ENCODE measurements at regions not wholly inside any gene's neighbourhood (a gene's known extent, or its start where the extent isn't known, plus 50 kb on each side); places are given as distances from the start of the nearest gene placed in this dataset.

DNA sequence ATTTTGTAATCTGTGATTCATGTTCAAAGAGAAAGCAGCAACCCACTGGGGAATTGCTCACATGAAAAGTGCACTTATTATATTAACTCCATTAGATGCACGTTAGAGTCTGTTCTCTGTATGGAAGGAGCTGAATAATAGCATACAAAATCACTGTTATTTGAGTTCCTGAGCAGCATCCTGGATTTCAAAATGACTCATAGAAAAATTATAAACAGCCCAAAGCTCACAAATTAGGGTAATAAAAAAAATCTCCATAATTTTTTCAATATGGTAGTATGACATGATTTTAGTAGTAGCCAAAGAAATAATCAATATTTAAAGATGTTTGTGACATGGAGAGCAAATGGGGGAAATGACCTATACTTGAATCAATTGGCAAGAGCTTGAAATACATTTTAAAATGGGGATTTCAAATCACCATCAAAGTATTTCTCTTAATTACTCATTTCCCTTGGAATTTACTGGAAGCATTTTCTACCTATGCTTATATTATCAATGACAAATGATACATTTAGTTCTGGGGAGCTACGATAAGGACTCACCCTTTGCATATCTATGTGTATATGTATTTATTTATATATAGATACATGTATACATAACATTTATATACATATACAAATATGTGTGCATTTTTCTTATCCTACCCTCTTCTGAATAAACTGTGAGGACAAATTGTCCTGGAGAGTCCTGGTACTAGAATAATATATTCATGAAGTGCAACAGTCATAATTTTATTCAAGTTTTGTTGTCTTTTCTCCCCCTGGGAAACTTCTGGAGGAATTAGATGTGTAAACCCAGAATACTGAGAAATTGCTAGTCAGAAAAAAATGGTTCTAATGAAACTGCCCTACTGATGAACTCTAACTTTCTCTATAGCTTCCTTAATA lies 116.3 kb downstream of the RPL22L1 start:
- Histone ChIP-seq H3K79me2 (ENCODE audit: control insufficient read depth, insufficient read depth, low read length) (no peaks in the 10 kb centered on the region), H3K36me3 (ENCODE audit: control insufficient read depth, insufficient read depth, low read length) (no peaks in the 10 kb centered on the region), H3K4me2 (ENCODE audit: insufficient read depth, low read length) (no peak overlapping the region), H3K9me3 (replicated peaks; ENCODE audit: control insufficient read depth, insufficient read depth, low read depth, low read length) (no peaks in the 10 kb centered on the region), H3K4me1 (replicated peaks in 1 of 2; ENCODE audit: control insufficient read depth in 2 of 2, insufficient read depth in 2 of 2, low read length in 2 of 2) (peaks cover 0 to 26% of the 10 kb centered on the region in 2 experiments; a peak in 4 of 5 replicates), H3K9ac (ENCODE audit: insufficient read depth in 1 of 2, low read depth in 2 of 2, low read length in 2 of 2) (no peak overlapping the region), H3K4me3 (no peak overlapping the region), H3K9me1 (ENCODE audit: control insufficient read depth, insufficient read depth, low read length) (no peaks in the 10 kb centered on the region), H3K27ac (ENCODE audit: extremely low read depth, low read depth, low read length) (no peak overlapping the region), H3K27me3 (ENCODE audit: control insufficient read depth in 2 of 2, insufficient read depth in 2 of 2, low read length in 2 of 2) (no peaks in the 10 kb centered on the region), H2AFZ (ENCODE audit: low read depth, low read length) (no peak overlapping the region), H4K20me1 (replicated peaks; ENCODE audit: control insufficient read depth, insufficient read depth, low read length) (no peaks in the 10 kb centered on the region)
- no peak for DNase-seq (ENCODE audit: extremely low read depth in 1 of 4, low spot score in 3 of 4)
- POLR2A ChIA-PET: interaction anchor here (2.3 kb wide), 1 partner anchor 12 kb away, joined by 8 read pairs; no protein-coding TSS in a partner anchor
- TF ChIP-seq DNMT1 (IDR thresholded peaks at IDR 0.05) (no peak), TBL1XR1 (IDR thresholded peaks at IDR 0.05; ENCODE audit: low read length in 2 of 2) (no peak), OTX1 (CRISPR knock-in tag; IDR thresholded peaks at IDR 0.05) (no peak), POLR3A (IDR thresholded peaks at IDR 0.05; ENCODE audit: borderline replicate concordance, extremely low read depth, insufficient read depth, insufficient read length) (no peak), ZNF239 (CRISPR knock-in tag; IDR thresholded peaks at IDR 0.05) (no peak), ELF1 (tag; IDR thresholded peaks at IDR 0.05) (no peak), RB1 (IDR thresholded peaks at IDR 0.05; ENCODE audit: low read depth) (no peak), CHD4 (IDR thresholded peaks at IDR 0.05; ENCODE audit: insufficient read depth, insufficient replicate concordance, low read depth, low read length, poor library complexity, severe bottlenecking) (no peak), DIDO1 (tag; IDR thresholded peaks at IDR 0.05; ENCODE audit: low read depth) (no peak), HNRNPH1 (optimal IDR thresholded peaks at IDR 0.05; ENCODE audit: low read depth, low read length) (no peak), MYNN (IDR thresholded peaks at IDR 0.05) (no peak), MYNN (CRISPR knock-in tag; IDR thresholded peaks at IDR 0.05) (no peak), TAF7 (tag; IDR thresholded peaks at IDR 0.05) (no peak)
- TF ChIP-seq, protein P1, sequence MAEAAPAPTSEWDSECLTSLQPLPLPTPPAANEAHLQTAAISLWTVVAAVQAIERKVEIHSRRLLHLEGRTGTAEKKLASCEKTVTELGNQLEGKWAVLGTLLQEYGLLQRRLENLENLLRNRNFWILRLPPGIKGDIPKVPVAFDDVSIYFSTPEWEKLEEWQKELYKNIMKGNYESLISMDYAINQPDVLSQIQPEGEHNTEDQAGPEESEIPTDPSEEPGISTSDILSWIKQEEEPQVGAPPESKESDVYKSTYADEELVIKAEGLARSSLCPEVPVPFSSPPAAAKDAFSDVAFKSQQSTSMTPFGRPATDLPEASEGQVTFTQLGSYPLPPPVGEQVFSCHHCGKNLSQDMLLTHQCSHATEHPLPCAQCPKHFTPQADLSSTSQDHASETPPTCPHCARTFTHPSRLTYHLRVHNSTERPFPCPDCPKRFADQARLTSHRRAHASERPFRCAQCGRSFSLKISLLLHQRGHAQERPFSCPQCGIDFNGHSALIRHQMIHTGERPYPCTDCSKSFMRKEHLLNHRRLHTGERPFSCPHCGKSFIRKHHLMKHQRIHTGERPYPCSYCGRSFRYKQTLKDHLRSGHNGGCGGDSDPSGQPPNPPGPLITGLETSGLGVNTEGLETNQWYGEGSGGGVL (CRISPR knock-in tag; IDR thresholded peaks at IDR 0.05): no peak
- intact Hi-C loops (cut with micrococcal nuclease): no loop called here
- no TSS peak for BruUV-seq (replicated peaks)
- ATAC-seq: no peak
- CTCF ChIA-PET (ENCODE audit: low intra/inter-chr PET ratio): no interaction called here
- in situ Hi-C loops (cut with MboI): no loop called here
- no peak for FAIRE-seq
- whole genome bisulfite sequencing (ENCODE audit: insufficient coverage, low coverage, missing lambda C conversion rate): 75% methylated on average over 2 of the region's 2 CpGs

Measured in K562 (cell line).